Stimulated activated memory B cell treated with anti-CD40 and anti-IgM and Interleukin-4, amounts not matched to agents 10 μg/mL and 1 μg/mL and 100 μg/mL, for 72 hours (primary cell): ENCODE measurements at regions not wholly inside any gene's neighbourhood (a gene's known extent, or its start where the extent isn't known, plus 50 kb on each side); places are given as distances from the start of the nearest gene placed in this dataset.
"Not testable (repeated sequence)": the region's sequence is repeated elsewhere in the genome, so short reads cannot be mapped to it uniquely, and the experiment has no call there.

Source experiments
- ATAC-seq: fragments of 150-1000 bp; cut with Tn5 transposase; 2 replicates; pipeline ENCODE4 v1.10.0; 2021
- H3K27ac Mint-ChIP-seq: one replicate; pipeline ENCODE4 v1.8.0; 2022; ENCODE audit warnings: mild to moderate bottlenecking, mixed read lengths
- H3K27me3 Mint-ChIP-seq: one replicate; pipeline ENCODE4 v1.8.0; 2022; ENCODE audit warnings: mixed read lengths
- H3K36me3 Mint-ChIP-seq: one replicate; pipeline ENCODE4 v1.8.0; 2022; ENCODE audit warnings: mixed read lengths
- H3K4me1 Mint-ChIP-seq: one replicate; pipeline ENCODE4 v1.8.0; 2022; ENCODE audit warnings: mixed read lengths
- H3K4me3 Mint-ChIP-seq: one replicate; pipeline ENCODE4 v1.8.0; 2022; ENCODE audit warnings: mild to moderate bottlenecking, moderate library complexity, mixed read lengths
- H3K9me3 Mint-ChIP-seq: one replicate; pipeline ENCODE4 v1.8.0; 2022; ENCODE audit warnings: mixed read lengths

GRCh38 chr5:100186181-100186580 lies 349.0 kb upstream of the FAM174A start:
- H3K27ac Mint-ChIP-seq = no peak overlapping the region
- H3K27me3 Mint-ChIP-seq = no peaks in the 10 kb centered on the region
- no peak for ATAC-seq
- H3K9me3 Mint-ChIP-seq = no peaks in the 10 kb centered on the region
- H3K36me3 Mint-ChIP-seq = no peaks in the 10 kb centered on the region
- H3K4me1 Mint-ChIP-seq = no peaks in the 10 kb centered on the region
- H3K4me3 Mint-ChIP-seq = no peak overlapping the region

DNA sequence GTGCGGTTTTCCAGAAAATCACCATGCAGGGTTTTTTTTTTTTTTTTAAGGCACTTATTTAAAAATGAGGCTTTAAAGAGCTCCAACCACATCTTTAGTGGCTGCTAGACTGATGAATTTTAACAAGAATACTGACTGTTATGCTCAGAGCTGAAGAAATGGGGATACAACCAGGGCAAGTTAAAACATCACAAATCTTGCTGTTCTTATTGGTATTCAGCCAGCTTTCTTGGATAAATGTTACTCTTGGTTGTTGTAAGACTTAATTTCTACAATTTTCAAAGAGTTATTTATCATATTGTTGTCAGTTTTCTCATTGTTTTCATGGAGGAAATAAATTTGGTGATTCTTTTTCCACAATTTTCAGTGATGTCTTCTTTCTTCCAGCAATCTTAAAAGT lies 352.8 kb upstream of the FAM174A start:
- no peak overlapping the region for H3K27ac Mint-ChIP-seq
- no peak overlapping the region for H3K4me3 Mint-ChIP-seq
- no peak for ATAC-seq
- no peaks in the 10 kb centered on the region for H3K27me3 Mint-ChIP-seq
- H3K4me1 Mint-ChIP-seq = no peaks in the 10 kb centered on the region
- H3K36me3 Mint-ChIP-seq = no peaks in the 10 kb centered on the region
- H3K9me3 Mint-ChIP-seq = no peaks in the 10 kb centered on the region

DNA sequence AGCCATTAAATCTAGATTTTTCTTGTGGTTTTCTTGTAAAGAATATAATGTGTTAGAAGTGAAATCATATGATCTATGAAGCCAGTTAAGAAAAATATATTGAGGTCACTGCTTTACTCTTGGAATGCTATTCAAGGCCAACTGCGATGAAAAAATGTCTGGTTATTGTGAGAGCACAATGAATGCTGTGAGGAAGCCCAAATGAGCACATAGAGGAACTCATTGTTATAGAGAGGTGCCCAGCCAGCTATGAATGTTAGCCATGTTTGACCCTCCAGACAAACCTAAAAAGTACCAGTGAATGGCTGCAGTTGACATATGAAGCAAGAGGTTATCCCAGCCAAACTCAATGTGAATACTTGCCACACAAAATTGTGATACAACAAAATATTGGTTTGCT lies 359.8 kb upstream of the FAM174A start:
- ATAC-seq = no peak
- no peaks in the 10 kb centered on the region for H3K27me3 Mint-ChIP-seq

DNA sequence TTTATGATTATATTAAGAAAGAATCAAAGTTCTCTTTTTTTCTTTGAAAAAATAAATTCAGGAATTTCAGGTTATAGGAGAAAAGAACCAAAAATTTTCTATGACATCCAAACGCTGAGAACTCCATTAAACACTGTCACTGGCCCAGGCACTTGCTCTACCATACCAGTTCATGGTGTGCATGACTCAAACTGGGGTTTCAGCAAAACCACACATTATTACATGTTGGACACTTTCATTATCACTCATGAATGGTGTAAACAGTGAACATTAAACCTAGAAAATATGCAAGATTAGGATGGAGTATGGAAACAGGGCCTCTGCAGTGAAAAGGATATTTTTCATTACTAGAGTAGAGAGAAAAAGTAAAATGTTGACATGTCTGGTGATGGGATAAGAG lies 369.9 kb upstream of the FAM174A start:
- H3K9me3 Mint-ChIP-seq = peaks cover 4% of the 10 kb centered on the region
- no peaks in the 10 kb centered on the region for H3K4me1 Mint-ChIP-seq
- H3K4me3 Mint-ChIP-seq = no peak overlapping the region
- no peaks in the 10 kb centered on the region for H3K36me3 Mint-ChIP-seq
- no peak for ATAC-seq
- no peaks in the 10 kb centered on the region for H3K27me3 Mint-ChIP-seq
- no peak overlapping the region for H3K27ac Mint-ChIP-seq

More for the DNA sequence above, 359.8 kb upstream of the FAM174A start:
- H3K36me3 Mint-ChIP-seq = no peaks in the 10 kb centered on the region
- peaks cover 2% of the 10 kb centered on the region for H3K9me3 Mint-ChIP-seq
- H3K27ac Mint-ChIP-seq = no peak overlapping the region
- H3K4me1 Mint-ChIP-seq = no peaks in the 10 kb centered on the region
- H3K4me3 Mint-ChIP-seq = no peak overlapping the region

DNA sequence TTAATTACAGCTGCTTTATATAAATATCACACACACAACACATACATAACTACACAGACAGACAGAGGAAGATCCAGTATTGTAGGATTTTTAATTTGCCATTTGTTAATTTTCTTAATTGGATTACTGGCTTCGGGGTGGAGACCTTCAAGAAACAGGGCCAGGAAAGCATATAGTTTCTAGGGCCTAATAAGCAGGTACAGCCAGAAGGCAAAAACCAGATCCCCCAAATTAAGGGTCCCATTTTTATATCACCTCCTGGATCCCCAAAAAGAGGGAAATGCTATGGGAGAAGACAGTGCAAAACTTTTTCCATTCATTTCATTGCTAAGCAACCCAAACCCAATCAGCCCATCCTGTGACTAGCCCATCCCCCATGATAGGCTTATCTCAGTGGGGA lies 373.3 kb upstream of the FAM174A start:
- H3K9me3 Mint-ChIP-seq = peaks cover 4% of the 10 kb centered on the region
- no peaks in the 10 kb centered on the region for H3K27me3 Mint-ChIP-seq
- H3K27ac Mint-ChIP-seq = no peak overlapping the region
- ATAC-seq = no peak
- no peaks in the 10 kb centered on the region for H3K36me3 Mint-ChIP-seq
- no peaks in the 10 kb centered on the region for H3K4me1 Mint-ChIP-seq
- H3K4me3 Mint-ChIP-seq = no peak overlapping the region

DNA sequence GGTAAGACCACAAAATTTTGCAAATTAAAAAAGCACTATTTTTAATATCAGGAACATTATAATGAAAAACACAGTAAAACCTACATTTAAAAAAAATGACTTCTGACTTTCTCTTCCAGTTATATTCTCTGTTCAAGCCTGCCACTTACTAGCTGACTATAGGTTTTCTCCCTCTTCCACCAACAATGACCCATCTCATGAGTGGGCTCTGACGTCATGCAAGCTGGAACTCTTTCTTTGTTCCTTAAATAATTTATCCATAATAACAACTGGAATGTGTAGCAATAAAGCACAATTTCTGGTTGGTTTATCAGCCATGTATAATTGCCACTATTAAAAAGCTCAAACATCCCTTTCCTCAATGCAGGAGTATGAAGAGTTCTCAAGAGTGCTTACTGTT lies 378.1 kb upstream of the FAM174A start:
- H3K4me3 Mint-ChIP-seq = no peak overlapping the region
- H3K9me3 Mint-ChIP-seq = peaks cover 2% of the 10 kb centered on the region
- no peaks in the 10 kb centered on the region for H3K4me1 Mint-ChIP-seq
- ATAC-seq = no peak
- H3K36me3 Mint-ChIP-seq = no peaks in the 10 kb centered on the region
- no peaks in the 10 kb centered on the region for H3K27me3 Mint-ChIP-seq
- H3K27ac Mint-ChIP-seq = no peak overlapping the region

DNA sequence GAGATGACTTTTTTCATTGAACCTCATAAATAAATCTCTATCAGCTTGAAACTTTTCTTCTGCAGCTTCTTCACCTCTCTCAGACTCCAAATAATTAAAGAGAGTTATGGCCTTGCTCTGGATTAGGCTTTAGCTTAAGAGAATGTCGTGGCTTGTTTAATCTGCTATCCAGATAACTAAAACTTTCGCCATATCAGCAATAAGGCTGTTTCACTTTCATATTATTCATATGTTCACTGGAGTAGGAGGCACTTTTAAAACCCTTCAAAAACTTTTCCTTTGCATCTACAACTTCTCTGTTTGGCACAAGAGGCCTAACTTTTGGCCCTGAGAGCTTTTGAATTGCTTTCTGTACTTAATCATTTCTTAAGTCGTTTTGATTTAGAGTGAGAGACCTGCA lies 386.9 kb upstream of the FAM174A start:
- Mint-ChIP-seq H3K4me3 (no peak overlapping the region), H3K27ac (no peak overlapping the region), H3K4me1 (no peaks in the 10 kb centered on the region), H3K27me3 (no peaks in the 10 kb centered on the region), H3K36me3 (no peaks in the 10 kb centered on the region), H3K9me3 (no peaks in the 10 kb centered on the region)
- ATAC-seq = no peak

DNA sequence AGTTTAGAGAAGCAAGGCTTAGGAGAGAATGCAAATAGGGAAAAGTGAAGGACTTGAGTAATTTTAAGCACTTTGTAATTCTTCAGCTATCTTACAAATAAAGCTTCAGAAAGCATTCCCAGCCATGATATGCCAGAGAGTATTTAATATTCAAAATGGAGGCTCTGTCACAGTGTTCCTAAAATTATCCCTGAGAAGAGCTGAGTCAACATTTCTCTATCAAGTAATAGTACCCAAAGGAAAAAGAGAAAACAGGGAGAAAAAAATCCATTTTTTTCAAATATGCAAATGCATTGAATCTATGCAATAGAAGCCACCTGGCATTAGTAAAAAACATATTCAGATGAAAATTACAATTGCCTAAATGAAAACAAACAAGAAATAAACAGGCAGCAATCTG lies 392.6 kb upstream of the FAM174A start:
- Mint-ChIP-seq H3K27me3 (no peaks in the 10 kb centered on the region), H3K9me3 (no peaks in the 10 kb centered on the region), H3K27ac (no peak overlapping the region), H3K4me1 (no peaks in the 10 kb centered on the region), H3K4me3 (no peak overlapping the region), H3K36me3 (no peaks in the 10 kb centered on the region)
- ATAC-seq = no peak

DNA sequence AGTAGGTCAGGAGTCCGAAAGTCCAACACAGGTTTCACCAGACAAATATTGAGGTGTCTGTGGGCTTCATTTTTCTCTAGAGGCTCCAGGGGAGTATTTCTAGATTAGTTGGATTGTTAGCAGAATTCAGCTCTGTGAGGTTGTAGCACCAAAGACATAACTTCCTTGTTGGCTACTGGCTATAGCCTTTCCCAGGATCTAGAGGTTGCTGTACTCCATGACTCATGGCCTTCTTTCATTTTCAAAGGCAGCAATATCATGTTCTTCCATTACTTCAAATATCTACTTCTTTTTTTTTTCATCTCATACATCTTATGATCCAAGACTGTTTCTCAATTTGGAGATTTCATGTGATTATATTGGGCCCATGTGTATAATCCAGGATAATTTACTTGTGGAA lies 404.0 kb upstream of the FAM174A start:
- no peaks in the 10 kb centered on the region for H3K27me3 Mint-ChIP-seq
- H3K36me3 Mint-ChIP-seq = no peaks in the 10 kb centered on the region
- H3K4me1 Mint-ChIP-seq = no peaks in the 10 kb centered on the region

DNA sequence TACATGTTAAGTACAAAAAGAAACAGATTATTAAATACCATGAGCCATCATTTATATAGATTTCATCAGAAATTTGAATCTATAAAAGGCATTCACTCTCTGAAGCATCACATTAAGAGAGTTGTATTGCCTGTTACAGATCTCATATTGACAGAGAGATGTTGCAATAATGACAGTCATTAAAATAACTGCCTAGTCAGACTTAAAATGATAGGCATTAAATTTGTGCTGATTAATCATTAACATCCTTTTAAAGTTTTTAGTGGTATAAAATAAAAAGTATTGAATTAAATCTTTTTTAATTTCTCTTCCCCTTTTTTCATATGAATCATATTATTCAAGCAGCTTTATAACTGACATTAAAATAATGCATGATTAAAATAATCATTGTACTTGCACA lies 404.9 kb upstream of the FAM174A start:
- ATAC-seq = no peak
- Mint-ChIP-seq H3K27me3 (no peaks in the 10 kb centered on the region), H3K27ac (no peak overlapping the region), H3K9me3 (no peaks in the 10 kb centered on the region), H3K4me3 (no peak overlapping the region), H3K36me3 (no peaks in the 10 kb centered on the region), H3K4me1 (no peaks in the 10 kb centered on the region)

More for the DNA sequence above, 404.0 kb upstream of the FAM174A start:
- Mint-ChIP-seq H3K4me3 (no peak overlapping the region), H3K9me3 (no peaks in the 10 kb centered on the region), H3K27ac (no peak overlapping the region)
- no peak for ATAC-seq

- no peak overlapping the region for H3K27ac Mint-ChIP-seq
- H3K4me3 Mint-ChIP-seq = no peak overlapping the region
- H3K9me3 Mint-ChIP-seq = no peaks in the 10 kb centered on the region
- no peak for ATAC-seq
- H3K36me3 Mint-ChIP-seq = no peaks in the 10 kb centered on the region
- no peaks in the 10 kb centered on the region for H3K4me1 Mint-ChIP-seq
- H3K27me3 Mint-ChIP-seq = no peaks in the 10 kb centered on the region
Measured at GRCh38 chr5:100119903-100120302, 415.3 kb upstream of the FAM174A start.

GRCh38 chr5:100110497-100110896 lies 424.7 kb upstream of the FAM174A start:
- no peaks in the 10 kb centered on the region for H3K4me1 Mint-ChIP-seq
- H3K27ac Mint-ChIP-seq = no peak overlapping the region
- no peaks in the 10 kb centered on the region for H3K36me3 Mint-ChIP-seq
- H3K4me3 Mint-ChIP-seq = no peak overlapping the region
- no peak for ATAC-seq
- peaks cover 10% of the 10 kb centered on the region for H3K9me3 Mint-ChIP-seq
- no peaks in the 10 kb centered on the region for H3K27me3 Mint-ChIP-seq

GRCh38 chr5:100108883-100109282 lies 426.3 kb upstream of the FAM174A start:
- ATAC-seq = no peak
- H3K36me3 Mint-ChIP-seq = no peaks in the 10 kb centered on the region
- no peak overlapping the region for H3K27ac Mint-ChIP-seq
- no peaks in the 10 kb centered on the region for H3K27me3 Mint-ChIP-seq
- peaks cover 10% of the 10 kb centered on the region for H3K9me3 Mint-ChIP-seq
- H3K4me3 Mint-ChIP-seq = no peak overlapping the region
- H3K4me1 Mint-ChIP-seq = no peaks in the 10 kb centered on the region

GRCh38 chr5:100103592-100104119 lies 431.5 kb upstream of the FAM174A start:
- H3K36me3 Mint-ChIP-seq, H3K4me1 Mint-ChIP-seq, H3K27me3 Mint-ChIP-seq, ATAC-seq, H3K4me3 Mint-ChIP-seq, H3K27ac Mint-ChIP-seq, H3K9me3 Mint-ChIP-seq: not testable (repeated sequence)

DNA sequence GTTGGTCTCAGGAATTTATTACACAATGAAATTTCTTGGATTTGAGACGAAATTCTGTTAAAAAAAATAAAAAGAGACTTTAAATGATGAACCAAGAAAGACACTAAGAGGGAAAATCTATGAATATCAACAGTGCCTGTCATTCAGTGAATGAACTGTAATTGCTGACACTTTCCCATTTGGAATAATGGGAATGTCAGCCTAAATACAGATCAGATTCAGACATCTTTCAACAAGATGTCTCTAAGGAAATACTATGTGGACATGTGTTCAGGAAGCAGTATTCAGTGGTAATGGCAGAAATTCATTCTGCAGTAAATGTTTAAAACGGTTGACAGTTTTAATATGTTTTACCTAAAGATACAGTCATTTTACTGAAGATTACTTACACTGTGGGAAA lies 433.7 kb upstream of the FAM174A start:
- ATAC-seq, H3K4me1 Mint-ChIP-seq, H3K4me3 Mint-ChIP-seq, H3K27ac Mint-ChIP-seq, H3K36me3 Mint-ChIP-seq, H3K27me3 Mint-ChIP-seq, H3K9me3 Mint-ChIP-seq: not testable (repeated sequence)

DNA sequence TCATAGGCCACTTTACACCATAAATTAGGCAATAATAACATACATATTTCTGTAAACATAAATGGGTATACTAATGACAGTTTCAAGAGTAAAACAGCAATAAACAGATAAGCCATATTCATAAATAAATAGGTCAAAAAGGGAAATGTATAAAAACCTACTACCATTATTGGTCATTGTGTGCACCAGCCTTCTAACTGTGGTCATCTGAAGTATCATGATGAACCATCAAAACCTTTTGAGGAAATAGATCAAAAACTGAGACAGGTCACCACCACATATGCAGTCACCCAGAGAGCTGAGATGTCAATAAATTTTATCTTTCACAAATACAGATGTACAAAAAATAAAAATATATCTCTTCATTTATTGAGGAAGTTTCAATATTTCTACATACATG lies 438.8 kb upstream of the FAM174A start:
- not testable (repeated sequence) for ATAC-seq

GRCh38 chr5:100080703-100081102 lies 454.5 kb upstream of the FAM174A start:
- not testable (repeated sequence) for H3K27me3 Mint-ChIP-seq, H3K36me3 Mint-ChIP-seq, H3K9me3 Mint-ChIP-seq, H3K4me3 Mint-ChIP-seq, H3K27ac Mint-ChIP-seq, H3K4me1 Mint-ChIP-seq, ATAC-seq

More for the DNA sequence above, 438.8 kb upstream of the FAM174A start:
- H3K4me3 Mint-ChIP-seq, H3K27me3 Mint-ChIP-seq, H3K9me3 Mint-ChIP-seq, H3K27ac Mint-ChIP-seq, H3K36me3 Mint-ChIP-seq, H3K4me1 Mint-ChIP-seq: not testable (repeated sequence)
